GM19240 (cell line): ENCODE measurements at regions not wholly inside any gene's neighbourhood (a gene's known extent, or its start where the extent isn't known, plus 50 kb on each side); places are given as distances from the start of the nearest gene placed in this dataset.

Experiments used
- DNase-seq: peaks from one replicate; pipeline ENCODE4 v3.0.0; 2011; ENCODE audit warnings: low spot score; ENCODE audit not compliant: insufficient read length

DNA sequence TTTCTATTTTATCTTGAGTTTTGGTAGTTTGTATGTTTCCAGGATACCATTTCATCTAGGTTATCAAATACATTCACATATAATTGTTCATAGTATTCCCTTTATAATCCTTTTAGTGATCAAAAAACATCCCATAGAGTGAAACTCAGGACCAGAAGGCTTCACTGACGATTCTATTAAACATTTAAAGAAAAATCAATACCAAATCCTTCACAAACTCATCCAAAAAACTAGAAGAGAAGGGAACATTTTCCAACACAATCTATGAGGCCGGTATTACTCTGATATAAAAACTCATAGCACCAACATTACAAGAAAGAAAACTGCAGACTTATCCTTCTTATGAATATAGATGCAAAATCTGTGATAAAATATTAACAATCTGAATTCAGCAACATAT is 203.4 kb downstream of the ANKRD50 start:
- no peak for DNase-seq

- no peak for DNase-seq
Measured at GRCh38 chr4:124514588-124514987, 197.9 kb downstream of the ANKRD50 start.

- DNase-seq = no peak
Measured at GRCh38 chr4:124515591-124515990, 196.9 kb downstream of the ANKRD50 start.

GRCh38 chr4:124519196-124519595 is 193.3 kb downstream of the ANKRD50 start:
- no peak for DNase-seq

DNA sequence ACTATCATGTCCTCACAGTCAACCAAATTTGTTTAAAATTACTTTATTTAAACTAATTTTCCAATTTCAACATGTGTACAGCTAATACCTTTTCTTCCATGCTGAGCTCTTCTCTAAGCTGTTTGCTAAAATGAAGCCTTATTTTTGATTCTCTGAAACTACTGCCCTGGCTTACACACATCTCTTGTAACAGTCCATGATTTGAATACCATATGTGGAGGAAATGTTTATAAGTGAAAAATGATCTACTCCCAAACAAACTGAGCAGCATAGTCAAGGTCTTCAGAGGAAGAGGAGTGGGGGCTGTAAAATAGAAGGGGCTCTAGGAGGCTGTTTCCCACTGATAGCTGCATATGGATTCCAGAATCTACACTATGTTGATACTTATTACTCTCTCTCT is 188.7 kb downstream of the ANKRD50 start:
- DNase-seq = no peak

DNA sequence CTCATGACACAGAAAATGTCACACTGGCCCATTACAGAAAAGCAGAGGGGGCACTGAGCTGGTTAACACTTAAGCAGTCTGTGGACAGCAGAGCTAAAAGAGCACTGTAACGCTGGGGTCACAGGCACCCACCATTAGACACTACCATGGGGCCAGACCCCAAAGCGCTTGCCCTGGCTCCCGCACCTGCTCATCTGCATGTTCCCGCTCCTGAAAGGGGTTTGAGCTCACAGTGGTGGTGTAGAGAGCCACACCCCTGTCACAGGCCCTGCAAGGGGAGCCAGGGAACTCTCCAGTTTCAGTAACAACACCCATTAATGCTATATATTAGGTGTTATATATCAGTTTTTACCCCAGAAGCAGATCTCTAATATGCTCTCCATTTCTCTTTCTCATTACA is 187.0 kb downstream of the ANKRD50 start:
- no peak for DNase-seq

DNA sequence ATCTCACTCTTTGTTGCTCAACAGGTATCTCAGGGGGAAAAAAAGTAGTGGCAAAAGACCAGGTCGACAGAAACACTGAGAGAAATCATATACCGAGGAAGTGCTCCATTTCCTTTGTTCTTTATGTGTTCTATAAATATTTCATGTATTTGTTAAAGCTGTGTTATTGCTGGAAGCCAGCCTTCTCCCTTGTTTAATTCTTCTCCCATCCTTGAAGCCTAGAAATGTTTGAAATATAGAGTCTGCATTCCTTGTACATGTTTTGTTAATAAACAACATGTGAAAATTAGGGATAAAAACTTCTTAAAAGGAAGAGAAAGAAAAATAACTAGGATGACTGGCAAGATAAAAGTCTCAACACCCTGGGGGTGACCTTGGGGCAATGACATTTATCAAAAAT is 186.2 kb downstream of the ANKRD50 start:
- DNase-seq = no peak

- DNase-seq = no peak
Measured at GRCh38 chr4:124526769-124527168, 185.8 kb downstream of the ANKRD50 start.

- no peak for DNase-seq
Measured at GRCh38 chr4:124527364-124527763, 185.2 kb downstream of the ANKRD50 start.

DNA sequence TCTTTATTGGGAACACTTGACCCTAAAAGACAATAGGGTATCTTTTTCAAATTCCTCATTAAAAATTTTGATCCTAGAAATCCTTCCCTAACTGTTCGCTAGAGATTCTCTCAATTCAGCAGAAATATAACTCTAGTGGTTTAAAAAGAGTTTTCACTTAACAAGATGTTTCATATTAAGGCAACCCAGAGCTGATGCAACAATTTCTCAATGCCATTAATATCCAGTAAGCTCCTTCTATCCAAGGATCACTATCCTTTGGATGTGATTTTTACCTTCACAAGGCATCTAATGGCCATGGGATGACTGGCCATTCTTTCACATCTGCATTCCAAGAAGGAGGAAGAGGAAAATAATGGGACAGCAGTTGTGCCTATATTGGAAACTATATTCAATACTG is 183.4 kb downstream of the ANKRD50 start:
- DNase-seq = no peak

- DNase-seq = no peak
Measured at GRCh38 chr4:124530464-124531077, 182.0 kb downstream of the ANKRD50 start.

DNA sequence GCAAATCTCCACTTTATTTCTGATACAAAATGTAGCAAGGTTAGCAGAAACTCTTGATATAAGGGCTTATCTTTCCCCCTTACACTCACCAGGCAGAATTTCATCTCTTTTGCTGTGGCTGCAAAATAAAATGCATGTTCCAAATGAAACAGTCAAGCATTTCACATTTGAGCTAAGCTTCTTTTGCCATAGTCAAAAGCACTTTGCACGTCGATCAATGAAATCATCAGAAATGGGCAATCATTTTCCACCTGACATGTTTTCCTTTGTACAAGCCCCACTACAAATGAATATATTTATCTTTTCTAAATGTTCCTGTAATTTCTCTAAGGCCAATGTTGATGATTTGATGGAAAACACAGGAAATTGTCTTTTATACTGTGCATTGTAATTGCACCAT is 178.4 kb downstream of the ANKRD50 start:
- no peak for DNase-seq

DNA sequence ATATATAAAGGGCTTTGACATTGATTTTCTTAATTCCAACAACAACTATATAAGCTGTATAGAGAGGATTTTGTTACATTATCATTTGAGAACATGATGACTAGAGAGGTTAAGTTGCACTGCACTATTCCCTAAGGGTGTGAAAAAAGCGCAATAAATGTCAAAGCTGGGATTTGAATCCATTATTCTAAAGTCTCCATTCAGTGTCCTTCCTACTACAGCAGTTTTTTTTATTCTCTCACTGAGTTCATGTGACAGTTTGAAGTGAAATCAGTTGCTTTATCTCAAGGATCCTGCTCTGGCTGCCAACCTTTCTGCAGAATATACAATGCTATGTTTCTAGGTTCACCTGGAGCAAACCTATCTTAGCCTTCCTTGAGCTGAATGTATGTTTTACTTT is 177.5 kb downstream of the ANKRD50 start:
- DNase-seq = no peak

- DNase-seq = no peak
Measured at GRCh38 chr4:124536946-124537345, 175.6 kb downstream of the ANKRD50 start.

- no peak for DNase-seq
Measured at GRCh38 chr4:124537971-124538370, 174.6 kb downstream of the ANKRD50 start.

DNA sequence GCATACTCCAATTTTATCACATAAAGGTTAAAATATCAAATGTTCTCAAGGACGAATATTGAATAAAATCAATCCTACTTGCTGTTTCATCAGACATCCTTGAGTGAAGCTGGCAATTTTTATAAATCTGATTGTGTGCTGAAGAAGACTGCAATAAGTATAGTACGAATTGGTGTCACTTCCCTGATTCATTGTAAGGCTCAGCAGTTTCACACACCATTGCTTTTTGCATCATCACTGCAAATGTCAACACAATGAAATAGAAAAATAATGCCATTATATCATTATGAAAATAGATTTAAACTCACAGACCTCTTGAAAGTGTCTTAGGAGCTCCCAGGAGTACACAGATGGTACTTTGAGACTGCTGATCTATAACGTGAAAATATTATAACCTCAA is 172.5 kb downstream of the ANKRD50 start:
- DNase-seq = no peak

DNA sequence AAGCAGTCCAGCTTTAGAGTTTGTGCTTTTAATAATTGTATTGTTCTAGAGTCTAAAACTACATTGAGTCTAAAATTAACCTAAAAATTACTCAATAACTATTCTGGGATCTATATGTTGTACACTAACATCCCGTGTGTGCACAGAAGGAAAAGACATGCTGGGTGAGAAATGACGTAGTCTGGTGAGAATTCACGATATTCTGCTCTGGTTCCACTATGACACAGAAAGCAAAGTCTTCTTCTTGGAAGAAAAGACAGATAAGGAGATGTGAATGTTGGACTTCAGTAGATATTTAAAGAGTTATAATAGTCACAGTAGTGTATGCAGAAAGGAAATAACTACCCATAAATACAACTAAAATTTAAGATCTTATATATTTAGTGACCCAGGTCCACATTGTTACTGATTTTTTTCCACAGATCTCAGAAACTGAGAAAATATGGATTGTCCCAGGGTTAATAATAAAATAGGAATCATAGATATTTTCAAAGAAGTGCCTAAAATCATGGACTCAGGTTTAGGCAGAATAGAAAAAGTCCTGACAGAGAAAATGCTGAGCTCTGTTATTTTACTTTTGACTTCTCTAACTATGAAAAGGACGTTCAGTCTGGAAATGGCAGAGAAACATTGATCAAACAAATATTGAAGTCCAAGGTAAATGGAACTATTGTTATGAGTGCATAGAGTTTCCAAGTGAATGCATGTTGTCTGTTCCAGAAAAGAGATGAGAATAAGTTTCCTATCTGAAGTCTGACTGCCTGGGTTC is 170.7 kb downstream of the ANKRD50 start:
- no peak for DNase-seq

- DNase-seq = no peak
Measured at GRCh38 chr4:124555959-124556358, 156.6 kb downstream of the ANKRD50 start.

- no peak for DNase-seq
Measured at GRCh38 chr4:124564121-124564520, 148.4 kb downstream of the ANKRD50 start.

DNA sequence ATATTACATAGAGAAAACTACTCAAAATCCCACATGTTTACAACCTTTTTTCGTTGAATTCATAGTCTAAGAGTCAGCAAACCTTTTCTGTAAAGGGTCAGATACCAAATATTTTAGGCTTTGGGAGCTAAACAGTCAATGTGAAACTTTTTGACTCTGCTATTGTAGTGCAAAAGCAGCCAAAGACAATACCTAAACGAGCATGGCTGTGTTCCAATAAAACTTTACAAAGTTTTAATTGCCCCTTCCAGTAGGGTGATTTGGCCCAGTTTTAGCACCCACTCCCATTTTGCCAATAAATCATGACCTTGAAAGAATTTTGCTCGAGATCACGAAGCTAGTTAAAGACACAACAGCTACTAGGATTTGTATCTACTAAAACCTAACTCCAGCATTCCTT is 147.2 kb downstream of the ANKRD50 start:
- DNase-seq = no peak

DNA sequence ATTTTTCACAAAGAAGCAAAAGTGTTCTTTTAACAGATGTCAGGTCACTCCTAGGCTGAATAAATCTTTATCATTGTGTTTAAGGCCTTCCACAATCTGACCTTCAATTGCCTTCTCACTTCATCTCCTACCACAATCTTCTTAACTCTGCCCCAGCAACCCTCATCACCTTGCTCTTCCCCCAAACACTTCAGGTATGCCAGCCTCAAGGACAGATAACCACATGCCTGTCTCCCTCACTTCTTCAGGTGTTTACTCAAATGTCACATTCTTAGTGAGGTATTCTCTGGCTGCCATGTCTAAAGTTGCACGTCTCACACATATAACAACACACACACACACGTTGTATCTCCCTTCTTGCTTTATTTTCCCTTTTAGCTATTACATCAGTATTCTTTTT is 146.5 kb downstream of the ANKRD50 start:
- no peak for DNase-seq

DNA sequence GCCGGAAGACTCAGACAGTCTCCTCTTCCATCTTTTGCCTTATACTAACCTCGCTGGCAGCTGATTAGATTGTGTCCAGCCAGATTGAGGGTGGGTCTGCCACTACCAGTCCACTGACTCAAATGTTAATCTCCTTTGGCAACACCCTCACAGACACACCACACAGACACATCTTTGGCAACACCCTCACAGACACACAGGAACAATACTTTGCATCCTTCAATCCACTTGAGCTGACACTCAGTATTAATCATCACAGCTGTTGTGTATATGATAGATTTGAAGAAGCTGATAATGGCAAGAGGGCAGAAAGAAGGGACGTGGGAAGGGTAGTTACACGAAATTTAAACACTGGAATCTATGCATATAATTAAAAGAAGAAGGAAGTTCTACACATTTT is 139.5 kb downstream of the ANKRD50 start:
- DNase-seq = no peak

GRCh38 chr4:124579896-124580295 is 132.6 kb downstream of the ANKRD50 start:
- DNase-seq = no peak
